D341Med (cell line): ENCODE measurements at regions not wholly inside any gene's neighbourhood (a gene's known extent, or its start where the extent isn't known, plus 50 kb on each side); places are given as distances from the start of the nearest gene placed in this dataset.
"Not testable (repeated sequence)": the region's sequence is repeated elsewhere in the genome, so short reads cannot be mapped to it uniquely, and the experiment has no call there.

Source experiments
- DNase-seq: peaks from one replicate; pipeline ENCODE4 v3.0.0; 2012; ENCODE audit warnings: low spot score

DNA sequence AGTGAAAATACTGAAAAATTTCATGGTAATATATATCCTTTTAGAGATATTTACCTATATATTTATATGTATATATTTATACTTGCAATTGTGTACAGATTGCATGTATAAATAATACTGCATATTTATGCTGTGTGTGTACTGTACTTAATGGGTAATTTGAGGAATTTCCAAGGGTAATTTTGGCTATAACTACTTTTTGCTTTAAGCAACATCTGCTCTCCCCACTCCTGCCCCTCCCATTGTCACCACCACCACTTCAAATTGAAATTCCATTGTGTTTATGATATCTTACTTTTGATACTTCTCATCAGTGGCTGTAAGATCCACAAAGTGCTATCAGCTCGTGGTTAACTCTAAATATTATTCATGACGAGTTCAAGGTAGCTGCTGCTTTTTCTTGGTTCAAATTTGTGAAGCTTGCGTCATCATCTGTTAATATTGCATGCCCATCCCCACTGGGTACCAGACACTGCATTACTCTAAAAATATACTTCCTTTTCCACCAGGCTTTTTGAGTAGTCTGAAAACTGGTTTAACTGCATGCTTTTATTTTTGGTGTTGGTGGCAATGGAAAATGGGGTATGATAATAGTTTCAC lies 91.7 kb upstream of the MITF start:
- no peak for DNase-seq

DNA sequence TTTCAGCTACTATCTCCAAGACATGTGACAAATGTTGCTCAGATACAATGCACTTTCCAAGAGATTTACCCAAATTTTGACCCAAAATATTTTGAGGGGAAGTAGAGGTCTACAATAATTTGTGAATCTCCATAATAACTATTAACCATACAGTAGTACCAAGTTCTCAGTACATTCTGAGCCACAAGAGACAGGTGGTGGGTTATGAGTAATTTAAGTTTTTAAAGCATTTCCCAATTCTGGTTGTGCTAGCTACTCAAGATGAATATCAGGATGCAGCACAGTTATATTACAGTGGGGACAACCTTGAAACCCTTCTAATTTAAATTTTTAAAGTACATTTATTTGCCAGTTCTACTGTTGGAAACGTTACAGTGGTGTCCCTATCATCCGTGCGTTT lies 92.2 kb upstream of the MITF start:
- no peak for DNase-seq

DNA sequence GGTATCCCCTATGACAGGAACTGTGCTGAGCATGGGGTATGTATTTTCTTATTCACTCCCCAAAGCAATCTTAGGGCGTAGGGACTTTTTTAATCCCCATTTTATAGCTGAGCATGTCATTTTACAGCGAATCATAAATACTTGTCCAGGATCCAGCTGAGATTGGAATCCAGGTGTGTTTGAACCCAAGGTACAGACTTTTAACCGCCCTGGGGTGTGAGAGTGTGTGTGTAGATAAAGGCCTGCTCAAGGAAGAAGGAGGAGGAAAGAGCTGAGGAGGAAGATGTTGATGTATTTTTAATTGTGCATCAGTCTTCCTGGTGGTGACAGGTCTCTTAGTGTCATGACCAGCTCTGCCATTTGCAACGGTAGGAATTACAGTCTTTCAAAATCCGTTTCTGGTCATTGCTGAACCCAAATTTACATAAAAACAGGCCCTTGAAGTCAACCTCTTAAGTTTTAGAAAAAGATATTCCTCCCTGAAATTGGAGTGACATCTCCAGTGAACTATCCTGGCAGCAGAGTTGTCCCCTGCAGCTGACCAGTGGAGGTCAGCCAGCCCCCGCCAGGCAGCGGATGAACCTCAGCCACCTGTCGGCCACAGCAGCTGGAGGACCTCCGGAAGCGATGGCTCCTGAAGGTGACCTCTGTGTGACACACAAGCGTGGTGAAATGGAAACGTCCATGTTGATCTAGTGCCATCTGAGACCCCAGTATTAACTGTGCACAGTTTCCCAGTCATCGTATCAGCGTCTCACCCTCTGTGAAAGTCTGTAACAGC lies 92.8 kb upstream of the MITF start:
- DNase-seq = no peak

DNA sequence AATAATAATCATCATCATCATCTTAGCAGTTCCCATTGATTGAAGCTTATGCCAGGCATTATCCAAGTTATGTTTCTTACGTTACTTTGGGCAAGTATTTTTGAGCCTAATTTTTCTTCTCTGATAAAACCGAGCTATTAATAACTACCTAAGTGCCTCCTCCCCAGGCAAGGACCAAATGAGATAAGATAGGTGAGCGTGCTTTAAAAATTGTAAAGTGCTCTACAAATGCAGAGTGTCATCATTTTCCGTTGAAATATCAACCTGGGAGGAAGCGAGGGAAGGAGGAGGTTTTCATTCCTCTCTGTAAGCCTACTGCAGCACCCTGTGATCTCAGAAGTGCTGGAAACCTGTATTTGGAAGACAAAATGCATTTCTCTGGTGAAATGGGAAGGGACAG lies 96.7 kb upstream of the MITF start:
- DNase-seq = no peak

DNA sequence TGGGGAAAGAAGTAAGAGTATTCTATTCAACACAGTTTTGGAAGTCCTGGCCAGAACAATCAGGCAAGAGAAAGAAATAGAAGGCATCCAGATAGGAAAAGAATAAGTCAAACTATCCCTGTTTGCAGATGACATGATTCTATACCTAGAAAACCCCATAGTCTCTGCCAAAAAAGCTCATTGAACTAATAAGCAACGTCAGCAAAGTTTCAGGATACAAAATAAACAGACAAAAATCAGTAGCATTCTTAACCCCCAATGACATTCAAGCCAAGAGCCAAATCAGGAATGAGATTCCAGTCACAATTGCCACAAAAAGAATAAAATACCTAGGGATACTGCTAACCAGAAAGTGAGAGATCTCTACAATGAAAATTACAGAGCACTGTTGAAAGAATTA lies 99.4 kb upstream of the MITF start:
- DNase-seq = no peak

DNA sequence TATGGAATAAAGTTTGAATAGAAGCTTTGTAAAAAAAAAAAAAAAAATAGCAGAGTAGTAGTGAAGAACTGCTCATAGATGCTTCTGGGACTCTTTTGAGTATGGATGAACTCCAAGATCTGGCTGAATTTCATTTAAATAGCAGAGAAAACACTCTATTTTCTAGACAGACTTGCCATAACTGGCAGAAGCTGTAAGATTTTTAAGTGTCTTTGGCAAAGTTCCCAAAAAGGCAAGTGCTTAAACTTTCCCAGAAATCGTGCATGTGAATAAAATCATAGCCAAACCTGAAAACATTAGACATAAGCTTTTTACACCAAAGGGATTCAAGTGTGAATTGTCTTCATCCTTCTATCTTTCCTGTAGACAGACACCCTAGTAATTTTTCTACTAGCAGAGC lies 110.3 kb upstream of the MITF start:
- DNase-seq = no peak

DNA sequence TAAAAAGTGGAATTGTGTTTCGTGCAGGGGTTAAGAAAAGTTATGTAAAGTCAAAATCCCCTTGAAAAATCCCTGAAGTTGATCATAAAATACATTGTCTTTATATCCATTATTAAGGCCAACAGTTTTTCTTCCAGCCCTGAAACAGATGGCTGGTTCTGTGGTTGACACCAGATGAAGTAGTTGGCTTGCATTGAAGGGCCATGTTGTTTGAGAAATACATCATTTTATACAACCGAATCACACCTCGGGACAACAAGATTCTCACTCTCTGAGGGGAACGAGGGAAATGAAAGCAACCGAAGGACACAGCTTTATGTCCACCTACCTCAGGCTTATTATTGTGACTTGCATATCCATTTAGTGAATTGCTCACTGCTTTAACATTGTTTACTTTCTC lies 126.0 kb upstream of the MITF start:
- DNase-seq = no peak

DNA sequence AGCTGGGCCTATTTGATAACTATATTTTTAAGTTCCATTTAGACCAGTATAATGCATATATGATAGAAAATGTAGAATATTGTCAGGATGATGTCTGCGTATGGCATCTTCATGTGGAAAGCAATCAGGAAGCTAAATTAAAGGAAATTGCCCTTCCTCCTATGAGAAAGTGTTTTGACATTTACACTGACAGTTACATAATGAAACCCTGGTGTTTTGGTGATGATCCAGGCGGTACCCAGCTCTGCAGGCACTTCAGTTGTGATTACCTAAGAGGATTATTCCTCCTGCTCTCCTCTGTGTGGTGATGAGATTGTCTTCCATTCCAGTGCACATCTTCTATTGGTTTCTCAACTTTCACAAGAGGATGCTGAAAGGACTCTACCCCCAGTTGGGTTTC lies 126.5 kb upstream of the MITF start:
- peak; percentile 44 for DNase-seq

DNA sequence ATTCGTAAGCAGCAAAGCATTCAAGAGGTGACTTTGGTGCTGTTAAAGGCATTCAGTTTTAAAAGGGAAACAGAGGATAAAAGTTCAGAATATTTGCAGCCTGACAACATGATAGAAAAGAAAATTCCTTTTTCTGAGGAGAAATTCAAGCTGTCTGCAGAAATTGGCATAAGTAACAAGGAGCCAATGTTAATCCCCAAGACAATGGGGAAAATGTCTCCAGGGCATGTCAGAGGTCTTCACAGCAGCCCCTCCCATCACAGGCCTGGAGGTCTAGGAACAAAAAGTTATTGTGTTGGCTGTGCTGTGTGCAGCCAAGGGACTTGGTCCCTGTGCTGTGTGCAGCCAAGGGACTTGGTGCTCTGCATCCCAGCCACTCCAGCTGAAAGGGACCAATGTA lies 129.7 kb upstream of the MITF start:
- not testable (repeated sequence) for DNase-seq

DNA sequence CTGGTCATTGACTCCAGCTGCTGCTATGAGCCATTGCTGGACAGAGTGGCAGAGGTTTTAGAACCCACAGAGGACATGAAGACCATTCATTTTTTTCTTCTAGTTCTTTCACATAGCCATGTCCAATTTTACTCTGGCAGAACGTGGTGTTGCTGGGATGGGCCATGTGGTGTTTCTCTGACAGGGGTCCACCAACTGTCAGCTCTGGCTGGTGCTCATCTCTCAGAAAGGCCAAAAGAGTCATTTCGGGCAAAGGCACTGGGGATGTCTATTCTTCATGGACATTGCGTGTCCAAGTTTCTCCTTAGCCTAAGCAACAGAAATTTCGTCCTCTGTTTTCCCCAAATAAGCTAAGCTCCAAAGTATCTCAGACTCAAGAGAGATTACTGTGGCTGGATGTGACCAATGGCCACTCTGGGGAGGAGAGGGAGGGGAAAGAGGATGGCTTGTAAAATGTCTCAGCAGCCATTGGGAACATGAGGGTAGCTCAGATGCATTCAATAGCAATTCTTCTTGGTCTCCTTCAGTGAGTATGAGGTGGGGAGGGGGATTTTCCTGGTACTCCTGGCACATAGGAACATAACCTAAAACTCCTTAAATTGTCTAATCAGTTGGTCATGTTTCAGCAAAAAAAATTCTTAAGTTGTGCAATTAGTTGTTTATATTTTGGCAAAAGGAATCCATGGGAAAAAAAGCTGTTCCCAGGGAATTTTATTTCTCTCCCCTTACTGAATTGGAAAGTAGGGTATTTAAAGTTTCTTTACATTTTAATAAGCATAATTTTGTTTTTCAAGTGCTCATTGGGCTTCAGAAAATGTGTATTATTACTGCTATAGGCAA lies 131.6 kb upstream of the MITF start:
- DNase-seq = no peak

DNA sequence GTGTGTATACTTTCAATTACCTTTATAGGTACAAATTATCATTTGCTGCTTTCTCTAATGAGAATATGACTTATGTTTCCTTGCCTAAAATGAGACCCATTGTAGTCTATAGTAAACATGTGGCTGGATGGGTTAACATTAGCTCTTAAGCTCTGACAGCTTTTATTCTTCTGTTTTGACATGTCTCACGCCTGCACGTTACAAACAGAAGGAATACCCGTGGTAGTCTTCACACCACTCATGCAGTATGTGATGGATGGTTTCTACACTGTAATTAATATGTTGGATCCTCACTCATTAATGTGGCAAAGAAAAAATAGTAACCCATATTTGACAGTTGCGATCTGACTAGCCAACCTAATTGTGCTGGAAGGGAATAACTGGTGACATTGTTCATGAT lies 133.4 kb upstream of the MITF start:
- no peak for DNase-seq

DNA sequence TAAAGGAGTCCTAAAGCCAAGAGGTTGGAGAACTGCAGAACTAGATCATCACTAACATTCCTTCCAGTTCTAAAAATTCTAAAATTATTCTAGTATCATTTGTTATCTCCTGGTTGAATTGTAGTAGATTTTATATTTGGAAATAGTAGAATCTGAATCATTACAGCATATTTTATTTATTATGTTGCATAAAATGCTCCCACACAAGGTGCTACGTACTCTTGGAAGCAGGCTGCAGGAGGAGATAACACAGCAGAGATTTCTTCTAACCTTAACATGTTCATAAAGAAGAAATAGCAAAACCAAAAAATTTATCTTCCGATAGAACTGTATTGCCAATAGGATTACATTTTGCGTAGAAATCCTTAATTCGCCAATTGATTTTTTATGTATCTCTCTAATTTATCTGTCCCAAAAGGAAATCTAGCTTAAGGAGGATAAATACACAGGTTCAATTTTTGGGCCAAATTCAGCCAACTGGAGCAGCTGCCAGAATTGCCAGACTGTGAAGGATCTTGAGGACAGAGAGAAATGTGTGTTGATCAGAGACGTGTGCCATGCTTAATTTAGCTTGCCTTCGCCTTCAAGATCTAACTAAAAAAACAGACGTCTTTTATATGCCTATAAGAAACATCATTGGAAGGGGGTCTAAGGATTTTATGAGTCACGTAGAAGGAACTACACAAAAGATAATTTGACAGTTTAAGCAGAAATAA lies 134.4 kb upstream of the MITF start:
- no peak for DNase-seq

DNA sequence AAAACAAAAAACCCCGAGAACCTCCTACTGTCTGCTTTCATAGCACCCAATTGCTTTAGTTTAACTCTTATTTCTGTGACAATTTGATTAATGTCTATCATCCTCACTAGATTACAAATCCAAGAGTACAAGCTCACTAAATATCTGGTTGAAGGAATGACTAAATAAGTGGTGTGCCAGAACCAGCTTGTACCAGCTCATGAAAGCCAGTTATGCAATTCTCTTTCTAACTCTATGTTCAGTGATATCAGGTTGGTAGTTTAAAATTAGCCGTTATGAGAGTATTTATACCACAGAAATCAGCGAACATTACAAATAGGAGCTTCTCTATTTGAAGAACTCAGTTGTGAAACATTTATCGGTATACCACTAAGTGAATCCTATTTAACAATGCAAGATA lies 137.2 kb upstream of the MITF start:
- DNase-seq = no peak

DNA sequence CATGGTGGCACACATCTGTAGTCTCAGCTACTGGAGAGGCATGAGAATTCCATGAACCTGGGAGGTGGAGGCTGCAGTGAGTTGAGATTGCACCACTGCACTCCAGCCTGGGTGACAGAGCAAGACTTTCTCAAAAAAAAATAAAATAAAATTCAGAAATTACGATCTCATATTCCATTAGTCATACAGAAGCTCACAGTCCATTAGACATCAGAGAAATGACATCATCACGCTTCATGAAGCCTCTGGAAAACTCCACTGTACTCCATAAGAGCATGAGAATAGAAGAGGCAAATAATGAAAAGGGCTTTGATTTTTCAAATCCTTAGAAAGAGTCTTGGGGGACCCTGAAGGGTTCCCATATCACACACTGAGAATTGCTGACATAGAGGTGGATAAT lies 145.0 kb upstream of the MITF start:
- no peak for DNase-seq

DNA sequence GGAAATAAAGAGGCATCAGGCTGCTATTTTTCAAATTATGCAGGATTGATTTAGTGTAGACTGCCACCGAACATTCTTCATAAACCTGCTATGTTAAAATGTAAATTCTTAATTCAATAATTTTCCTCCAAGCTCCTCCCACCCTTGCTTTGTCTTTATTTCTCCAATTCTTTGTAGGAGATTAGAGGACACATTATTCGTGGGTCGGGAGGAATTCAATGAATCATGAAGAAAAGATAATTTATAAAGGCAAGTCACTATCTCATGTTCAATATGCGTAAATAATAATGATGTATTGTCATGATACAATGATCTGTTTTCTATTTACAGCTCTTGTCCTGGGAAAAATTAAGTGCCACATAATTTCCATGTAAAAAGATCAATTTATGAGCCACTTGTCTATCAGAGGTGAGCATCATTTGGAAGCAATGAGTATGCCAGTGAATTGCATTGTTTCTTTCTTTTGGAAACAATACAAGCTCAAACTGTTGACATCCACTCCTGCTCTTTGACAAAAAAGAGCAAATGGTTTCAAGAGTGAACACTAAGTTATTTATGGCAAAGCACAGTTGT lies 148.0 kb upstream of the MITF start:
- DNase-seq = no peak

DNA sequence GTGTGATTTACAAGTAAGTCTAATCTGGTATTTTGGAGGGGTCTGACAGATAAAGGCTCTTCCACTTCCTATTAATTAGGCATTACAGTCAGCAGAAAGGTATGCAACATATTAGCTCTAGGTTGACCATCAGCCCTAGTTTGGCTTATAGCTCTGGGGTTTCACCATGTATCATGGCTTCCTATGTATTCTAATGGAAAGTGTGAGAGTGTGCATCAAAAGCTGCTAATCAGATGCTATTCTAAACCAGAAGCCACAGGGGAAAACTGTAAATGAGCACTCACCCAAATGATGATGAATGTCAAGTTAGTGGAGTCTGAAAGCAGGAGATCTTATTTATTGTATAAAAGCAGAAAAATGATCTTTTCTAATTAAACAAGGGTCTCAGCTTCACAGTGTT lies 149.2 kb upstream of the MITF start:
- DNase-seq = no peak

DNA sequence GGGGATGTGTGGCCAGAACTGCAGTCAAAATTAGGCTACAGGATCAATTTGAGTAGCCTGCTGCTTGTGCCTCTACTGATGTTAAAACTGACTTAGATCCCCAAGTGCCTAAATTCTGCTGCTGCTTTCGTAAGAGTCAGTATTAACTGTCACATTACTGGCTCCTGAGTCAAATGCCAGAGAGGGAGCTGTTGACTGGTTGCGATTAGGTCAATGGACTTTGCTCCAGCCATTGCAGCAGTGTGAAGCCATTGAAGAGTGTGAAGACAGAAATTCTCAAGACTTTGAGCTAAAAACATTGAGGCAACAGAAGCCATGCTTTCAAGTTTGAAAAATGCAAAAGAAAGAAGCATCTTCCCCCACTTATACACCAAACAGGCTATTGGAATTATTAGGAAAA lies 151.1 kb upstream of the MITF start:
- no peak for DNase-seq

DNA sequence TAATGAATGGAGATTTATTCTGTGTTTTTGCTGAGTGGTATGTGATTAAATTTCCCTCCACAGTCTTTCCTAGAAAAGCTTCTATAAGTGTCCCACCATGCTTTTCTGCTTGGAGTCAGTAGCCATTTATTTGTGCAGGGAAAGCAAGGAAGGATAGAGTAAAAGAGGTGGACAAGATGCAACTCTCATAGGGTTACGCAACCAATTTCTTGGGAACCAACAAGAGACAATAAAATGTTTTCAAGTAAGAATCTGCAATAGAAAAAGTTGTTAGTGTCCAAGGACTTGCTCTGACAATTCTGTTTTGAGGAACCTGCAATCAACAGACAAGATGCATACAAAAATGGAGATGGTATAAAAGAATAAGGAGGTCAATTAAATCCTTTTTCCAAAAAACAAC lies 153.8 kb upstream of the MITF start:
- no peak for DNase-seq

DNA sequence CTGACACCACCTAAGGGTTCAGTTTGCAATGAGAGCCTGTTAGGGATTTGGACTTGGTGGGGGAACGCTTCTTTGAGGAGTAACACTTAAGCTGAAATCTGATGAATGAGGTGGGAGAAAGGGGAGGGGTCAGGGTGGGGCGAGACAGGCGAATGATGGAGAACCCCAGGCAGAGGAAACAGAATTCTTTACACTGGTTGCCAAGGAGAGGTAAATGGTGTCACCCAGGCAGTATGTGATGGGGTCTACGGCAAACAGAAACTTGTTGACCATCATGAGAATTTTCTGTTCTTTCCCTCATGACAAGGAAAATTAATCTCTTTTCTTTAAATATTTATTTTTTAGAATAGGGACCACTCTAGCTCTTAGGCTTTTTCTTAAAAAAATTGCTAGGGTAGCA lies 157.2 kb upstream of the MITF start:
- DNase-seq = no peak

DNA sequence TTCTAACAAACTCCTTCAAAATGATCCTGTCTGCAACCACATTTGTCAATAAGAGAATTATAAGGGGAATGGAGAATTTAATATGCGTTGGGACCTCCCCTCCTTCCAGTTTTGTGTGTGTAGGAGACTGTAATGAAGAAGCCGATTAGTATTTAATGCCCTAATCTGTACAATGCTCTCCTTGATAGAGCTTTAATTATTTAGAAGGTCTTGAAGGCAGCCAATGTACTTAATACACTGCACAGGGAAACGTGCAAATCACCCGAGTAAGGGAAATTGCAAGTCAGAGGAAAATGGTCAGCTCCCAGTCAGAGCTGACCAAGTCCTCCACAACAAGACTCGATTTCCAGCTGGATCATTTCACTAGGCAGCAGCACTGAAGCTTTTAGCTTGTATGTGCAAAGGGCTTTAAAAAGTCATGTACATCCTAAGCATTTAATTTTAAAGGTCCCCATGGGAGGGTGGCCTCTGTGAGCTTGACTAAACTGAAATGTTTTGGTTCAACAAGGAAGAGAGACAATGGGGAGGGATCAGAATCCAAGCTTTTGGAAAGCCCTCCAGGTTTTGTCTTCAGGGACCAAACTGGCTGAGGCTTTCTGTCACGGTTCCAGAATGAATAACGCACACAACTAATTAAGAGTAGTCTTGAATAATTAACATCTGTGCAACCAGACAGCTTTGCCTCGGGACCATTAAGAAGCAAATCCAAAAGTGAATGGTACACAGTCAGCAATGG lies 159.8 kb upstream of the MITF start:
- peak; percentile 61 for DNase-seq

DNA sequence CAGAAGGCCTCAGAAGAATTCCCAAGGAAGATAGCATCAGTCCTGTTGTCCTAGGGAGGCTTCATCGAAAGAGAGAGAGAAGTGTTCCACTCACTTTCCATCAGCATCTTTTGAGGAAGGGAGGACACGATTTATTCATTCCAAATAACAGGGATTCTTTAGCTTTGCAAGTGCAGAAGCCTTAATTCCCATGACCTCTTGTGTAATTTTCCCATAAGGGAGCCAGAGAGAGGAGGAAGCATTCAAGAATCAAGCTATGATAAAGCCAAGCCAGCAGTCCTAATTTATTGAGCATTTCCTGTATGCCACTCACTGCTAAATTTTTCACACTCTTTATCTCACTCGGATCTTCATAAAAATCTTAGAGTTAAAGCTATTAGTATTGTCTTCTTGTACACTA lies 169.7 kb upstream of the MITF start:
- DNase-seq = no peak

DNA sequence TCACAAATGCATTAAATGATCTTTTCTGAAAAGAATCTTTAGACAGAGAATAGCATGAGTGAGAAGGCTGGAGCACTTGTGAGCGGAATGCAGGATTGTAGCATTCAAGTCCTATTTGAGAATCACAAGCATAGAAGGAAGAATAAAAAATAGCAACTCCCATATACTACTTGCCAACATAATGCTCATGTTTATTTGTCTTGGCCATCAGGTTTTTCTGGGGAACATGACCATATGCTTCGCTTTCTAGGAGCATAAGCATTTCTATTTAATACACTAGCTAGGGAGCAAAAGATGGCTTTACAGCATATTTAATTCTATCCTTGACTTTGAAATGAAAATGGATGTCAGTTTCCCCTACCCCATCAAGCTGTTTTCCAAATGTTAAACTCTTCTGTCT lies 170.3 kb upstream of the MITF start:
- no peak for DNase-seq
